ENCODE measurements at regions not wholly inside any gene's neighbourhood (a gene's known extent, or its start where the extent isn't known, plus 50 kb on each side); places are given as distances from the start of the nearest gene placed in this dataset.

- DNase-seq (ENCODE audit: extremely low read depth, insufficient read length): no peak
- H3K4me3 ChIP-seq (replicated peaks; ENCODE audit: low read depth, low read length): no peak overlapping the region
- TF ChIP-seq CTCF (IDR thresholded peaks at IDR 0.05; ENCODE audit: insufficient read depth, low read length, poor library complexity, severe bottlenecking): no peak
- H3K27me3 ChIP-seq (replicated peaks; ENCODE audit: control insufficient read depth, insufficient read depth, low read length): no peaks in the 10 kb centered on the region
- no peaks in the 10 kb centered on the region for H3K36me3 ChIP-seq (ENCODE audit: control insufficient read depth, insufficient read depth, low read length)
Measured at GRCh38 chr10:131546086-131546810, 234.7 kb upstream of the TCERG1L start.

GRCh38 chr10:131547129-131547799 is 235.7 kb upstream of the TCERG1L start:
- H3K4me3 ChIP-seq (replicated peaks; ENCODE audit: low read depth, low read length): no peak overlapping the region
- no peak for DNase-seq (ENCODE audit: extremely low read depth, insufficient read length)
- no peaks in the 10 kb centered on the region for H3K36me3 ChIP-seq (ENCODE audit: control insufficient read depth, insufficient read depth, low read length)
- H3K27me3 ChIP-seq (replicated peaks; ENCODE audit: control insufficient read depth, insufficient read depth, low read length): no peaks in the 10 kb centered on the region
- no peak for TF ChIP-seq CTCF (IDR thresholded peaks at IDR 0.05; ENCODE audit: insufficient read depth, low read length, poor library complexity, severe bottlenecking)

DNA sequence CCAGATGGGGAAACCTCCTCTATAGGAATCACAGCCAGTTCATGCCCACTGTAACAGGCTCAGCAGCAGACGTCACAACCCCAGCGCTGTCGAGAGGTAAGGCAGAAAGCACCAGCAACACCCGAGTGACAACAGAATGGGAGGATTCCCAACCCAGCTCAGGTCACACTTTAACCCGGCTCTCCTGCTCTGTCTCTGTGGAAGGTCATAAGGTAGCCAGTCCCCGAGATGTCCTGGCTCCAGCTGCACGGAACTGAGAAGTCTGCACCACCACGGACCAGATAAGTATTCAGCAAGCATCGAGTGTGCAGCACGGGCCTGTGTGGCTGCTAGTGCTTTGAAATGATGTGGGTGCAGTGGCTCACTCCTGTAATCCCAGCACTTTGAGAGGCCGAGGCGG is 236.7 kb upstream of the TCERG1L start:
- Histone ChIP-seq H3K36me3 (ENCODE audit: control insufficient read depth, insufficient read depth, low read length) (no peaks in the 10 kb centered on the region), H3K27me3 (replicated peaks; ENCODE audit: control insufficient read depth, insufficient read depth, low read length) (no peaks in the 10 kb centered on the region), H3K4me3 (replicated peaks; ENCODE audit: low read depth, low read length) (no peak overlapping the region)
- no peak for TF ChIP-seq CTCF (IDR thresholded peaks at IDR 0.05; ENCODE audit: insufficient read depth, low read length, poor library complexity, severe bottlenecking)
- DNase-seq (ENCODE audit: extremely low read depth, insufficient read length): no peak

DNA sequence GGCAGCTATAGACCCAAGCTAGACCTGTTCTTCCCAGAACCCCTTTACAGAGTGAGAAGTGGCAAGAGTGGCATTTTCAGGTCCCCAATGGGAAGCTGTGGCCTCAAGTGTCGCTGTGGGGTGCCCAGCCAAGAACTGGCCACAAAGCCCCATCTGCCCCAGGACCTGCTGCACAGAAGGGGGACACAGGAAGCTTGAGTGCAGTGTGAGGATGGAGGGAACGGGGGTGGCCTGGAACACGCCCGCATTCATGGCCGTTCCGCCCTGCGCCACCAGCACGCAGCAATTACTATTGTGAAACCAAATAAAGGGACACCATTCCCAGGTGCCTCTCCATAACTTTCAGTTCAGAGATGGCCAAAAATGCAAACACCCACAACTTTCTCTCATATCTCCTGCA is 237.6 kb upstream of the TCERG1L start:
- DNase-seq (ENCODE audit: extremely low read depth, insufficient read length): no peak
- no peak for TF ChIP-seq CTCF (IDR thresholded peaks at IDR 0.05; ENCODE audit: insufficient read depth, low read length, poor library complexity, severe bottlenecking)
- Histone ChIP-seq H3K36me3 (ENCODE audit: control insufficient read depth, insufficient read depth, low read length) (no peaks in the 10 kb centered on the region), H3K27me3 (replicated peaks; ENCODE audit: control insufficient read depth, insufficient read depth, low read length) (no peaks in the 10 kb centered on the region), H3K4me3 (replicated peaks; ENCODE audit: low read depth, low read length) (no peak overlapping the region)

GRCh38 chr10:131553121-131553520 is 241.6 kb upstream of the TCERG1L start:
- DNase-seq (ENCODE audit: extremely low read depth, insufficient read length): no peak
- Histone ChIP-seq H3K4me3 (replicated peaks; ENCODE audit: low read depth, low read length) (no peak overlapping the region), H3K27me3 (replicated peaks; ENCODE audit: control insufficient read depth, insufficient read depth, low read length) (no peaks in the 10 kb centered on the region), H3K36me3 (ENCODE audit: control insufficient read depth, insufficient read depth, low read length) (no peaks in the 10 kb centered on the region)
- no peak for TF ChIP-seq CTCF (IDR thresholded peaks at IDR 0.05; ENCODE audit: insufficient read depth, low read length, poor library complexity, severe bottlenecking)

Data from GM06990 (cell line).